Spleen (tissue), 11 donors: ENCODE measurements at regions not wholly inside any gene's neighbourhood (a gene's known extent, or its start where the extent isn't known, plus 50 kb on each side); places are given as distances from the start of the nearest gene placed in this dataset.
A peak's percentile ranks its signal among the peaks of the same experiment; 100 is the strongest.

Experiments
- DNase-seq: peaks from one replicate; pipeline ENCODE4 v3.0.0-alpha.2; 2020
- H3K27ac ChIP-seq, 8 donors: fragments of 200-600 bp; sonication (generic) in 7 of 8; 1 replicate in 4 of 8; 2 replicates in 4 of 8; pipeline versions ENCODE4 v1.5.0 to v1.8.0; 2016 to 2021; ENCODE audit warnings: inconsistent platforms in 4 of 8, mild to moderate bottlenecking in 4 of 8, moderate library complexity in 1 of 8
- H3K27me3 ChIP-seq, 7 donors: fragments of 200-600 bp; sonication (generic) in 6 of 7; replicated peaks in 1 of 7; 1 replicate in 4 of 7; 2 replicates in 3 of 7; pipeline versions ENCODE4 v1.5.0 to v1.8.0; 2016 to 2021; ENCODE audit warnings: inconsistent platforms in 3 of 7, mild to moderate bottlenecking in 1 of 7
- H3K36me3 ChIP-seq, 6 donors: fragments of 200-600 bp; sonication (generic) in 5 of 6; 1 replicate in 4 of 6; 2 replicates in 2 of 6; pipeline versions ENCODE4 v1.5.0 to v1.8.0; 2016 to 2021; ENCODE audit warnings: inconsistent platforms in 2 of 6
- H3K4me1 ChIP-seq, 6 donors: fragments of 200-600 bp; sonication (generic) in 5 of 6; 1 replicate in 3 of 6; 2 replicates in 3 of 6; pipeline versions ENCODE4 v1.5.0 to v1.8.0; 2016 to 2021; ENCODE audit warnings: inconsistent platforms in 3 of 6
- H3K4me3 ChIP-seq, 8 donors: fragments of 200-600 bp; sonication (generic) in 7 of 8; 1 replicate in 4 of 8; 2 replicates in 4 of 8; pipeline versions ENCODE4 v1.5.0 to v1.8.0; 2016 to 2021; ENCODE audit warnings: inconsistent platforms in 4 of 8, mild to moderate bottlenecking in 4 of 8, moderate library complexity in 2 of 8
- H3K9me3 ChIP-seq, 8 donors: fragments of 200-600 bp; sonication (generic) in 7 of 8; 1 replicate in 4 of 8; 2 replicates in 4 of 8; pipeline versions ENCODE4 v1.5.0 to v1.8.0; 2016 to 2021; ENCODE audit warnings: inconsistent platforms in 4 of 8
- POLR2A ChIP-seq, 3 donors: fragments of 450-650 bp; IDR thresholded peaks; one replicate each; pipeline ENCODE4 v1.5.1; 2017; ENCODE audit warnings: antibody characterized with exemption in 3 of 3, mild to moderate bottlenecking in 1 of 3
- POLR2AphosphoS5 ChIP-seq, 3 donors: sonication (generic); formaldehyde crosslinking; IDR thresholded peaks; one replicate each; pipeline ENCODE4 v1.5.1; 2017; ENCODE audit warnings: antibody characterized with exemption in 3 of 3
- WGBS, 5 donors: extraction: QIAGEN DNeasy Blood & Tissue Kit in 3 of 5; methylation state at CpG; one replicate each; pipeline versions ENCODE4 v1.1.5 to v1.1.7; 2013 to 2018; 5-methylcytosine and 5-hydroxymethylcytosine counted together
- intact Hi-C: fragments of 100-400 bp; cut with DNase I; formaldehyde crosslinking; loops from one replicate; pipeline ENCODE4 v1.15.0; 2023; ENCODE audit warnings: low total_unique reads
- TF ChIP-seq, protein P1 (sequence below), 11 experiments: fragments of 200-600 bp in 7 of 11; fragments of 450-650 bp in 4 of 11; sonication (generic) in 4 of 11; IDR thresholded peaks in 8 of 11; conservative IDR thresholded peaks in 3 of 11; 1 replicate in 7 of 11; 2 replicates in 4 of 11; pipeline versions ENCODE4 v1.4.0 to v1.8.0; 2016 to 2021; ENCODE audit warnings: antibody characterized with exemption in 11 of 11, inconsistent platforms in 4 of 11, mild to moderate bottlenecking in 1 of 11
- donor health status: healthy with polysubstance abuse.
- donor health status: DM: no; HTN: no; CAD: no; lungs with moderate emphysema.
- donor health status: DM: no; HTN: no; CAD: no.
- donor health status: Bipolar disorder and iron deficiency.
- donor health status: healthy.
- donor health status: DM: no; HTN: no; CAD: no.
- donor health status: DM: yes; HTN: yes; CAD: no.

DNA sequence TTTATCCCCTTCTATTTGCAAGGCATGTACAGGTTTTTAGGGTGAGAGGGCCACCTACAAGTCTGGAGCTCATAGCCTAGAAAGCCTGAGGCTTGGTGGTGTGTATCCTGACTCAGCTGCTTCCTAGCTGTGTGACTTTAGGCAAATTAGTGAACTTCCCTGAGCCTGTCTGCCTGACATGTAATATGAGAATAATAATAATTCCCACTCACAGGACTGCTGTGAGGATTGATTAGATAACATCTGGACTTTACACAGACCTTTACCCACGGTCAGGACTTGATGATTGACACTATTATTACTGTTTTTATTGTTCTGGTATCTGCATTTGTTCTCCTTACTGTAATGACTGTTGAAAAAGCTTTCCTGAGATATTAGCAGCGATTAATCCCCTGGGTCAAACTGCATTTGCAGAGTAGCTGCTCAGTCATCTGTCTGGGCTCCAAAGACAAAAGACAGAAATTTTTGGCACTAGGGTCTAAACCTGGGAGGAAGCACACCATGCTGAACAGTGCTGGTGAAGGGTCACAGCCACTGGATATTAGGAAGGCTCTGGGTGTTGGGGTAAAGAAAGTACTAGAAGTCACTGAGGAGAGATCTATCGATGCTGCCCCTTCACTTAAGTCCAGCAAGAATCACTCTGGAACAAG is 276.5 kb upstream of the FN1 start:
- Histone ChIP-seq H3K27me3 (no peaks in the 10 kb centered on the region), H3K36me3 (no peaks in the 10 kb centered on the region), H3K4me3 (no peak overlapping the region), H3K27ac (peak overlapping the region in 1 of 8 donors; percentile 28), H3K9me3 (no peaks in the 10 kb centered on the region), H3K4me1 (peaks cover 0 to 31% (median 4%) of the 10 kb centered on the region in 6 donors)
- TF ChIP-seq POLR2A (IDR thresholded peaks at IDR 0.05) (no peak), POLR2AphosphoS5 (IDR thresholded peaks at IDR 0.05) (no peak)
- TF ChIP-seq, protein P1, sequence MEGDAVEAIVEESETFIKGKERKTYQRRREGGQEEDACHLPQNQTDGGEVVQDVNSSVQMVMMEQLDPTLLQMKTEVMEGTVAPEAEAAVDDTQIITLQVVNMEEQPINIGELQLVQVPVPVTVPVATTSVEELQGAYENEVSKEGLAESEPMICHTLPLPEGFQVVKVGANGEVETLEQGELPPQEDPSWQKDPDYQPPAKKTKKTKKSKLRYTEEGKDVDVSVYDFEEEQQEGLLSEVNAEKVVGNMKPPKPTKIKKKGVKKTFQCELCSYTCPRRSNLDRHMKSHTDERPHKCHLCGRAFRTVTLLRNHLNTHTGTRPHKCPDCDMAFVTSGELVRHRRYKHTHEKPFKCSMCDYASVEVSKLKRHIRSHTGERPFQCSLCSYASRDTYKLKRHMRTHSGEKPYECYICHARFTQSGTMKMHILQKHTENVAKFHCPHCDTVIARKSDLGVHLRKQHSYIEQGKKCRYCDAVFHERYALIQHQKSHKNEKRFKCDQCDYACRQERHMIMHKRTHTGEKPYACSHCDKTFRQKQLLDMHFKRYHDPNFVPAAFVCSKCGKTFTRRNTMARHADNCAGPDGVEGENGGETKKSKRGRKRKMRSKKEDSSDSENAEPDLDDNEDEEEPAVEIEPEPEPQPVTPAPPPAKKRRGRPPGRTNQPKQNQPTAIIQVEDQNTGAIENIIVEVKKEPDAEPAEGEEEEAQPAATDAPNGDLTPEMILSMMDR (IDR thresholded peaks at IDR 0.05 in 8 of 11, conservative IDR thresholded peaks at IDR 0.05 in 3 of 11), result no peak
- DNase-seq, result no peak
- intact Hi-C loops, result no loop called here
- 56 to 81% (median 74%) methylated on average over 3 of the region's 3 CpGs for WGBS, 5 donors

DNA sequence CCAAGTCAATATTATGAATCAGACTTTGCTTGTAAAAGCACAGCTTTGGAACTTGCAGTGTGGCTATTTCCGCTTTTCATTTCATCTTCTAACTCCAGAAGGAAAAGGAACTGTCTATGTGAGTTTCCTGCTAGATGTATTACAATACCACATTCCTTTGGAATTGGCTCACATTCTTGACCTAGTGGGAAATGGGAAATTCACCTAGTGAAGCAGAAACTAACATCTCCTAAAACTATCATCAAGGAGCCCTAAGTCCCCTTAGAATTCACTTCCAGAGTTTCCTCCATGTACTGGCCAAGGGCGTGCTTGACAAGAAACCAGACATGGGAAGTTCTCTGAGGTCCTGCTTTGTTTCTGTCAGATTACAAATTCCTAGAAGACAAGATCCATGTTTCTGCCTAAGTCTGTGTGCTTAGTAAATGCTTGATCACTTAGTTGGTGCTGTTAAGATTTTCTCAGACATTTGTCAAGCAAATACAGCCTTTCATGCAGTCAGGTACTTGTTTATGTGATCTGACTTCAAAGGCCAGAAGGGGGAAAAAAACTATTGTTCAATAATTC is 275.7 kb upstream of the FN1 start:
- intact Hi-C loops, result no loop called here
- Histone ChIP-seq H3K4me1 (peaks cover 0 to 31% (median 4%) of the 10 kb centered on the region in 6 donors), H3K9me3 (no peaks in the 10 kb centered on the region), H3K4me3 (no peak overlapping the region), H3K27me3 (no peaks in the 10 kb centered on the region), H3K27ac (no peak overlapping the region), H3K36me3 (no peaks in the 10 kb centered on the region)
- DNase-seq, result no peak
- TF ChIP-seq, protein P1 (IDR thresholded peaks at IDR 0.05 in 8 of 11, conservative IDR thresholded peaks at IDR 0.05 in 3 of 11), result no peak
- 57 to 67% (median 63%) methylated on average over 2 of the region's 2 CpGs for WGBS, 5 donors

DNA sequence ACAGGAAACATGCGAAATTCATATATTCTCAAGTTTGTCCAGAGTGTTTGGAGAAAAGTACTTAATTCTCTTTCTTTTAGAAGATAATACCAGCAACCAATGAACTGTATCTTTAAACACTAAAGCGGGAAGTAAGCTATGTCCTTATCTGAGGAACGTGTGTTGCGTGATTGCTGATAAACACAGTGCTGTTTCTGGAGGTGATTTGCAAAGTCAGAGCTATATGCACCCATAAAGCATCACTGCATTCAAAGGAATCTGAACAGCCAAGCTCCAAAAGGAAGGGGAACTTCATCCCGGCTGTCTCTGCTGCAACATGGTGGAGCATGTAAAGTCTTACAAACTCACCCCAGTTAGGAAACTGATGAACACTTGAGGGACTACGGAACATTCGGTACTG is 271.7 kb upstream of the FN1 start:
- intact Hi-C loops, result no loop called here
- 88 to 94% (median 93%) methylated on average over 7 of the region's 7 CpGs for whole genome bisulfite sequencing, 5 donors
- H3K27ac ChIP-seq, result no peak overlapping the region
- H3K4me1 ChIP-seq, result peaks cover 0 to 20% (median 2%) of the 10 kb centered on the region in 6 donors
- no peaks in the 10 kb centered on the region for H3K9me3 ChIP-seq
- TF ChIP-seq POLR2AphosphoS5 (IDR thresholded peaks at IDR 0.05) (no peak), POLR2A (IDR thresholded peaks at IDR 0.05) (no peak)
- TF ChIP-seq, protein P1 (IDR thresholded peaks at IDR 0.05 in 8 of 11, conservative IDR thresholded peaks at IDR 0.05 in 3 of 11), result no peak
- no peak for DNase-seq
- H3K27me3 ChIP-seq, result no peaks in the 10 kb centered on the region
- H3K36me3 ChIP-seq, result no peaks in the 10 kb centered on the region
- no peak overlapping the region for H3K4me3 ChIP-seq

DNA sequence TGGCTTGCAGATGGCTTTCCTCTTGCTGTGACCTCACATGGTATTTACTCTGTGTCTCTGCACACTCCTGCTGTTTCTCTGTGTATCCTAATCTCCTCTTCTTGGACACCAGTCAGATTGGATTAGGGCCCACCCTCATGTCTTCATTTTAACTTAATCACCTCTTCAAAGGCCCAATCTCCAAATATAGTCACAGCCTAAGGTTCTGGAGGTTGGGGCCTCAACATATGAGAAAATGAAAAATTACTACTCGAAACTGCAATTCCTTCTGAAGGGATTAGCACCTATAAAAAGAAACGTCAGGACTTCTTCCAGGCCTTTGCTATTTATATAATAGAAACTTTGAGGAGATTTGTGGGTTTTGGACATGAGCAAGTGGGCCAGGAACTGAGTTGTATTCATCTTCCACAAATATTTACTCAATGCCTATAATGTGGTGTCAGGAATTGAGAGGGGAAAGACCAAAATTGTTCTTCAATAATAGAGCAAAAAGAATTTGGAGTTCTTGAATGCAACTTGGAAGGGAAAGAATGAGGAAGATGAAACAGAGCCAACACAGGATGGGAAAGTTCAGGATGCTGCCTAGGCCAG is 270.0 kb upstream of the FN1 start:
- intact Hi-C loops, result no loop called here
- no peak overlapping the region for H3K4me3 ChIP-seq
- H3K27me3 ChIP-seq, result no peaks in the 10 kb centered on the region
- H3K9me3 ChIP-seq, result no peaks in the 10 kb centered on the region
- 64 to 90% (median 83%) methylated on average over 2 of the region's 2 CpGs for WGBS, 5 donors
- H3K27ac ChIP-seq, result no peak overlapping the region
- H3K36me3 ChIP-seq, result no peaks in the 10 kb centered on the region
- TF ChIP-seq, protein P1 (IDR thresholded peaks at IDR 0.05 in 8 of 11, conservative IDR thresholded peaks at IDR 0.05 in 3 of 11), result no peak
- no peak for TF ChIP-seq POLR2AphosphoS5 (IDR thresholded peaks at IDR 0.05)
- TF ChIP-seq POLR2A (IDR thresholded peaks at IDR 0.05), result no peak
- peaks cover 0 to 5% (median under 1%) of the 10 kb centered on the region in 6 donors for H3K4me1 ChIP-seq
- DNase-seq, result no peak
